ENCODE measurements at regions not wholly inside any gene's neighbourhood (a gene's known extent, or its start where the extent isn't known, plus 50 kb on each side); places are given as distances from the start of the nearest gene placed in this dataset.

DNA sequence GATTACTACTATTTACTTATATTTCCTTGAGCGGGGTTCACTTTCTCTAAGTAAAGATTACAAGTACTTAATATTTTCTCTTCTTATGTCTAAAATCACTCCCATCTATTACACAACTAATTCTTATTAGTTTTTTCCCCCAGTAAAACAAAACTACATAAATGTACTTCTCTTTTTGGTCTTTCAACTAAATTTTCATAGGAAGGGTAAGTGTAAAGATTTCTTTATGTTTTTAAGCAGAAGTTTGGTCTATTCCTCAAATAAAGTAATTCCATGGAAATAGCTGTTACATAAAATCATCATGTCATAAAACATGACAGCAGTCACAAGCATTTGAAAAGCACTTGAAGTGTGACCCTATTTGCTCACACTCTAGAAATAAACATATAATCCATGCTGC is 249.0 kb downstream of the ZEB2 start:
- Histone ChIP-seq H3K27me3 (ENCODE audit: low read length) (no peaks in the 10 kb centered on the region), H3F3A (ENCODE audit: insufficient read depth) (0 out of 2 replicates have a peak, but pooled peaks cover 3% of the 10 kb centered on the region), H3K27ac (ENCODE audit: low read depth, low read length) (no peak overlapping the region), H4K20me1 (ENCODE audit: low read depth, low read length) (no peaks in the 10 kb centered on the region), H3K36me3 (ENCODE audit: low read length) (no peaks in the 10 kb centered on the region), H3K79me2 (ENCODE audit: insufficient read depth, low read length) (peaks cover 23% of the 10 kb centered on the region; the same call in 1 of the 2 replicates), H3K4me2 (ENCODE audit: low read depth, low read length, poor library complexity, severe bottlenecking) (no peak overlapping the region), H3K9me3 (ENCODE audit: insufficient read depth, low read length) (no peaks in the 10 kb centered on the region), H3K4me3 (ENCODE audit: insufficient read depth, low read length, poor library complexity, severe bottlenecking) (no peak overlapping the region), H3K9me2 (replicated peaks; ENCODE audit: insufficient read depth, low read length) (no peaks in the 10 kb centered on the region), H3K9ac (ENCODE audit: low read length) (no peak overlapping the region), H2AFZ (ENCODE audit: low read depth, low read length, severe bottlenecking) (no peak overlapping the region)
- TF ChIP-seq, protein P1, sequence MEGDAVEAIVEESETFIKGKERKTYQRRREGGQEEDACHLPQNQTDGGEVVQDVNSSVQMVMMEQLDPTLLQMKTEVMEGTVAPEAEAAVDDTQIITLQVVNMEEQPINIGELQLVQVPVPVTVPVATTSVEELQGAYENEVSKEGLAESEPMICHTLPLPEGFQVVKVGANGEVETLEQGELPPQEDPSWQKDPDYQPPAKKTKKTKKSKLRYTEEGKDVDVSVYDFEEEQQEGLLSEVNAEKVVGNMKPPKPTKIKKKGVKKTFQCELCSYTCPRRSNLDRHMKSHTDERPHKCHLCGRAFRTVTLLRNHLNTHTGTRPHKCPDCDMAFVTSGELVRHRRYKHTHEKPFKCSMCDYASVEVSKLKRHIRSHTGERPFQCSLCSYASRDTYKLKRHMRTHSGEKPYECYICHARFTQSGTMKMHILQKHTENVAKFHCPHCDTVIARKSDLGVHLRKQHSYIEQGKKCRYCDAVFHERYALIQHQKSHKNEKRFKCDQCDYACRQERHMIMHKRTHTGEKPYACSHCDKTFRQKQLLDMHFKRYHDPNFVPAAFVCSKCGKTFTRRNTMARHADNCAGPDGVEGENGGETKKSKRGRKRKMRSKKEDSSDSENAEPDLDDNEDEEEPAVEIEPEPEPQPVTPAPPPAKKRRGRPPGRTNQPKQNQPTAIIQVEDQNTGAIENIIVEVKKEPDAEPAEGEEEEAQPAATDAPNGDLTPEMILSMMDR (IDR thresholded peaks at IDR 0.05; ENCODE audit: insufficient read depth, low read length, poor library complexity, severe bottlenecking): no peak
- no peak for TF ChIP-seq EZH2phosphoT487 (conservative IDR thresholded peaks at IDR 0.05; ENCODE audit: low read length)

DNA sequence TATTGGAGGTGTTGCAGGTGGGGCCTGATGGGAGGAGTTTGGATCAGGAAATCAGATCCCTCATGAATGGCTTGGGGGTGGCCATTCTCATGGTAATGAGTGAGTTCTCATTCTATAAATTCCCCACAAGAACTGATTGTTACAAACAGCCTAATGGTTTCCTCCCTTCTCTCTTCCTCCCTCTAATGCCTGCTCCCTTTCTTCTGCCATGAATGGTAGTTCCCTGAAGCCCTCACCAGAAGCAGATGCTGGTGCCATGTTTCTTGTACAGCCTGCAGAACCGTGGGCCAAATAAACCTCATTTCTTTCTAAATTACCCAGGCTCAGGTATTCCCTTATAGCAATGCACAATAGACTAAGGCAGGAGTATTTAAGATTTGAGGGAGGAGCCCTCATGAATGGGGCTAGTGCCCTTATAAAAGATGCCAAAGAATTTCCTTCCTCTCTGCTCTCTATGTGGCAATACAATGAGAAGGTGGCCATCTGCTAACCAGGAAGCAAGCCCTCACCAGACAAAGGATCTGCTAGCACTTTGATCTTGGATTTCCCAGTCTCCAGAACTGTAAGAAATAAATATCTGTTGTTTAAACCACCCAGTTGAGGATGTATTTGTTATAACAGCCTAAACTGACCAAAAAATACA is 251.8 kb downstream of the ZEB2 start:
- Histone ChIP-seq H3K27me3 (ENCODE audit: low read length) (no peaks in the 10 kb centered on the region), H3K27ac (ENCODE audit: low read depth, low read length) (no peak overlapping the region), H4K20me1 (ENCODE audit: low read depth, low read length) (no peaks in the 10 kb centered on the region), H3K79me2 (ENCODE audit: insufficient read depth, low read length) (peaks cover 20% of the 10 kb centered on the region; the same call in 1 of the 2 replicates), H2AFZ (ENCODE audit: low read depth, low read length, severe bottlenecking) (no peak overlapping the region), H3K4me3 (ENCODE audit: insufficient read depth, low read length, poor library complexity, severe bottlenecking) (no peak overlapping the region), H3K4me2 (ENCODE audit: low read depth, low read length, poor library complexity, severe bottlenecking) (no peak overlapping the region), H3K9me3 (ENCODE audit: insufficient read depth, low read length) (no peaks in the 10 kb centered on the region), H3F3A (ENCODE audit: insufficient read depth) (peaks cover 8% of the 10 kb centered on the region; the same call in 1 of the 2 replicates), H3K9me2 (replicated peaks; ENCODE audit: insufficient read depth, low read length) (no peaks in the 10 kb centered on the region), H3K36me3 (ENCODE audit: low read length) (no peaks in the 10 kb centered on the region), H3K9ac (ENCODE audit: low read length) (no peak overlapping the region)
- TF ChIP-seq, protein P1 (IDR thresholded peaks at IDR 0.05; ENCODE audit: insufficient read depth, low read length, poor library complexity, severe bottlenecking): no peak
- no peak for TF ChIP-seq EZH2phosphoT487 (conservative IDR thresholded peaks at IDR 0.05; ENCODE audit: low read length)

DNA sequence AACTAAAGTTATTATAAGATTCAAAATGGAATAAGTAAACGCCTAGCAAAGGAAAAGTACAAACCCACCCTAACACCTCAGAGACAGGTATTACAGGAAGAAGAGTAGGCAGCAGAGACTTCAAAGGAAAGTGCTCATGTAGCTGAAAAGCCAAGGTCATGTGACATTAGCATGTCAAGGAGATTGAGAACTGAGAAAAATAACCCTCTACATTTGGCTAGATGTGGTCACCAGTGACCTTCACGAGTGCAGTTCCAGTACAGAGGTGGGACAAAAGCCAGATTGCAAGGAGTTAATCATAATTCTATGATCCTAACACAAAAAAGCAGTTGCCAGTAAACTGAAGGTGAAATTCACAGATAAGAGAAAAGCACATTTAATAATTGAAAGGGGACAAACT is 252.7 kb downstream of the ZEB2 start:
- peaks cover 8% of the 10 kb centered on the region; the same call in 1 of the 2 replicates for H3F3A ChIP-seq (ENCODE audit: insufficient read depth)
- H3K9me3 ChIP-seq (ENCODE audit: insufficient read depth, low read length): no peaks in the 10 kb centered on the region
- H2AFZ ChIP-seq (ENCODE audit: low read depth, low read length, severe bottlenecking): no peak overlapping the region
- H3K4me3 ChIP-seq (ENCODE audit: insufficient read depth, low read length, poor library complexity, severe bottlenecking): no peak overlapping the region
- no peaks in the 10 kb centered on the region for H4K20me1 ChIP-seq (ENCODE audit: low read depth, low read length)
- no peak overlapping the region for H3K27ac ChIP-seq (ENCODE audit: low read depth, low read length)
- TF ChIP-seq, protein P1 (IDR thresholded peaks at IDR 0.05; ENCODE audit: insufficient read depth, low read length, poor library complexity, severe bottlenecking): no peak
- TF ChIP-seq EZH2phosphoT487 (conservative IDR thresholded peaks at IDR 0.05; ENCODE audit: low read length): no peak
- H3K9ac ChIP-seq (ENCODE audit: low read length): no peak overlapping the region
- peak overlapping the region; percentile 20 for H3K4me2 ChIP-seq (ENCODE audit: low read depth, low read length, poor library complexity, severe bottlenecking)
- H3K79me2 ChIP-seq (ENCODE audit: insufficient read depth, low read length): peaks cover 17% of the 10 kb centered on the region; the same call in 1 of the 2 replicates
- H3K9me2 ChIP-seq (replicated peaks; ENCODE audit: insufficient read depth, low read length): no peaks in the 10 kb centered on the region
- no peaks in the 10 kb centered on the region for H3K36me3 ChIP-seq (ENCODE audit: low read length)
- H3K27me3 ChIP-seq (ENCODE audit: low read length): no peaks in the 10 kb centered on the region

Data from SU-DHL-6 (cell line).